ENCODE measurements at regions not wholly inside any gene's neighbourhood (a gene's known extent, or its start where the extent isn't known, plus 50 kb on each side); places are given as distances from the start of the nearest gene placed in this dataset.

GRCh38 chr6:138601128-138601527, 101.8 kb upstream of the NHSL1 start:
- Histone ChIP-seq H3K36me3 (ENCODE audit: low read depth) (no peaks in the 10 kb centered on the region), H3K27ac (peak overlapping the region; percentile 67), H3K4me1 (ENCODE audit: insufficient read depth) (peaks cover 14% of the 10 kb centered on the region), H4K20me1 (ENCODE audit: insufficient read depth) (no peaks in the 10 kb centered on the region), H3K4me3 (no peak overlapping the region), H3K27me3 (replicated peaks; ENCODE audit: insufficient read depth) (no peaks in the 10 kb centered on the region), H3F3A (ENCODE audit: insufficient read depth) (peaks cover 15% of the 10 kb centered on the region), H3K9me3 (ENCODE audit: low read depth) (no peaks in the 10 kb centered on the region), H3K9me2 (ENCODE audit: insufficient read depth) (no peaks in the 10 kb centered on the region), H3K4me2 (ENCODE audit: unreplicated experiment) (peak overlapping the region; percentile 56), H3K79me2 (ENCODE audit: insufficient read depth) (no peaks in the 10 kb centered on the region), H3K9ac (peak overlapping the region; percentile 26; the same call in 1 of the 2 replicates), H2AFZ (0 out of 2 replicates have a peak overlapping the region, but pooled peaks have one; percentile 2)
- in situ Hi-C loops (cut with MboI): no loop called here
- no peak for TF ChIP-seq EZH2phosphoT487 (IDR thresholded peaks at IDR 0.05; ENCODE audit: insufficient read depth, low read depth)
- no peak for TF ChIP-seq EZH2 (IDR thresholded peaks at IDR 0.05; ENCODE audit: insufficient read depth, poor library complexity, severe bottlenecking)
- DNase-seq: peak; percentile 51

- no peaks in the 10 kb centered on the region for H3K27me3 ChIP-seq (replicated peaks; ENCODE audit: insufficient read depth)
- no peaks in the 10 kb centered on the region for H3K36me3 ChIP-seq (ENCODE audit: low read depth)
- peaks cover 5% of the 10 kb centered on the region for H3K4me1 ChIP-seq (ENCODE audit: insufficient read depth)
- TF ChIP-seq EZH2phosphoT487 (IDR thresholded peaks at IDR 0.05; ENCODE audit: insufficient read depth, low read depth) (no peak), EZH2 (IDR thresholded peaks at IDR 0.05; ENCODE audit: insufficient read depth, poor library complexity, severe bottlenecking) (no peak)
- H3K4me3 ChIP-seq: no peak overlapping the region
- no peaks in the 10 kb centered on the region for H3K9me3 ChIP-seq (ENCODE audit: low read depth)
- no peak overlapping the region for H3K9ac ChIP-seq
- in situ Hi-C loops (cut with MboI): no loop called here
- DNase-seq: no peak
- no peak overlapping the region for H3K27ac ChIP-seq
- 0 out of 2 replicates have a peak, but pooled peaks cover 4% of the 10 kb centered on the region for H3K79me2 ChIP-seq (ENCODE audit: insufficient read depth)
- H3K9me2 ChIP-seq (ENCODE audit: insufficient read depth): no peaks in the 10 kb centered on the region
- H2AFZ ChIP-seq: no peak overlapping the region
- no peak overlapping the region for H3K4me2 ChIP-seq (ENCODE audit: unreplicated experiment)
- peaks cover 7% of the 10 kb centered on the region for H3F3A ChIP-seq (ENCODE audit: insufficient read depth)
- H4K20me1 ChIP-seq (ENCODE audit: insufficient read depth): no peaks in the 10 kb centered on the region
- WGBS, 2 experiments (ENCODE audit: low coverage in 1 of 2, low lambda C conversion rate in 2 of 2, missing lambda C conversion rate in 2 of 2): 54 to 79% methylated on average over 1 of the region's 1 CpG
Observed at GRCh38 chr6:138605958-138606357, 106.7 kb upstream of the NHSL1 start.

GRCh38 chr6:138607478-138608433, 108.5 kb upstream of the NHSL1 start:
- no peak for TF ChIP-seq EZH2phosphoT487 (IDR thresholded peaks at IDR 0.05; ENCODE audit: insufficient read depth, low read depth)
- TF ChIP-seq EZH2 (IDR thresholded peaks at IDR 0.05; ENCODE audit: insufficient read depth, poor library complexity, severe bottlenecking): no peak
- H3K4me3 ChIP-seq: no peak overlapping the region
- no peaks in the 10 kb centered on the region for H3K27me3 ChIP-seq (replicated peaks; ENCODE audit: insufficient read depth)
- 0 out of 2 replicates have a peak, but pooled peaks cover 4% of the 10 kb centered on the region for H3K79me2 ChIP-seq (ENCODE audit: insufficient read depth)
- WGBS, 2 experiments (ENCODE audit: low coverage in 1 of 2, low lambda C conversion rate in 2 of 2, missing lambda C conversion rate in 2 of 2): 86 to 87% methylated on average over 10 of the region's 10 CpGs
- no peak overlapping the region for H3K27ac ChIP-seq
- H3K4me1 ChIP-seq (ENCODE audit: insufficient read depth): no peaks in the 10 kb centered on the region
- no peaks in the 10 kb centered on the region for H3K36me3 ChIP-seq (ENCODE audit: low read depth)
- in situ Hi-C loops (cut with MboI): no loop called here
- H2AFZ ChIP-seq: no peak overlapping the region
- no peaks in the 10 kb centered on the region for H4K20me1 ChIP-seq (ENCODE audit: insufficient read depth)
- no peak for DNase-seq
- no peaks in the 10 kb centered on the region for H3K9me2 ChIP-seq (ENCODE audit: insufficient read depth)
- no peak overlapping the region for H3K4me2 ChIP-seq (ENCODE audit: unreplicated experiment)
- no peak overlapping the region for H3K9ac ChIP-seq
- no peaks in the 10 kb centered on the region for H3F3A ChIP-seq (ENCODE audit: insufficient read depth)
- no peaks in the 10 kb centered on the region for H3K9me3 ChIP-seq (ENCODE audit: low read depth)

GRCh38 chr6:138608896-138609295, 109.6 kb upstream of the NHSL1 start:
- TF ChIP-seq EZH2 (IDR thresholded peaks at IDR 0.05; ENCODE audit: insufficient read depth, poor library complexity, severe bottlenecking) (no peak), EZH2phosphoT487 (IDR thresholded peaks at IDR 0.05; ENCODE audit: insufficient read depth, low read depth) (no peak)
- H4K20me1 ChIP-seq (ENCODE audit: insufficient read depth): no peaks in the 10 kb centered on the region
- 0 out of 2 replicates have a peak, but pooled peaks cover 4% of the 10 kb centered on the region for H3K79me2 ChIP-seq (ENCODE audit: insufficient read depth)
- no peak overlapping the region for H3K9ac ChIP-seq
- H3K9me2 ChIP-seq (ENCODE audit: insufficient read depth): no peaks in the 10 kb centered on the region
- H3K4me2 ChIP-seq (ENCODE audit: unreplicated experiment): no peak overlapping the region
- no peak overlapping the region for H3K27ac ChIP-seq
- H3K27me3 ChIP-seq (replicated peaks; ENCODE audit: insufficient read depth): no peaks in the 10 kb centered on the region
- H3K4me1 ChIP-seq (ENCODE audit: insufficient read depth): no peaks in the 10 kb centered on the region
- no peaks in the 10 kb centered on the region for H3F3A ChIP-seq (ENCODE audit: insufficient read depth)
- no peaks in the 10 kb centered on the region for H3K9me3 ChIP-seq (ENCODE audit: low read depth)
- no peak for DNase-seq
- no peak overlapping the region for H2AFZ ChIP-seq
- no peaks in the 10 kb centered on the region for H3K36me3 ChIP-seq (ENCODE audit: low read depth)
- in situ Hi-C loops (cut with MboI): no loop called here
- WGBS, 2 experiments (ENCODE audit: low coverage in 1 of 2, low lambda C conversion rate in 2 of 2, missing lambda C conversion rate in 2 of 2): 76 to 79% methylated on average over 1 of the region's 1 CpG
- no peak overlapping the region for H3K4me3 ChIP-seq
